ENCODE measurements at regions not wholly inside any gene's neighbourhood (a gene's known extent, or its start where the extent isn't known, plus 50 kb on each side); places are given as distances from the start of the nearest gene placed in this dataset.

DNA sequence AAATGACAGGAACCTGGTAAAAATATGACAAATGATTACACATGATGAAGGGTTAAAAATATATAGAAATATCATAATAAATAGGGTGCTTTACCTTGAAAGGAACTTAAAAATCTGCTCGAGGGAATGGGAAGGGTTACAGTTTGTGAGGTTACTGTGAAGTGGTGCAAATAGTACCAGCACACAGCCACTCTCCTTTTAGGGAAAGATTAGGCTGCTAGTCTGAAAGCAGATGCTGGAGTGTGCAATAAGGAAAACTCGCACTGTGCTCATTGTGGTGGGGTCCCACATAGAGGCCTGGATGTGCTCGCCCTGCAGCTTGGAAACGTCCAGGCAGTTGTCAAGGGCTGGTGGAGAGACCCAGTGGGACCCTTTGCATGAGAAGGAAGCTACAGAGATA is 145.9 kb upstream of the TBX20 start:
- BruUV-seq (replicated peaks) = no TSS peak
- no peaks in the 10 kb centered on the region for H3K36me3 ChIP-seq (ENCODE audit: control insufficient read depth, insufficient read depth, low read length)
- no peak overlapping the region for H2BK120ac ChIP-seq (ENCODE audit: low read depth, low read length)
- H3K56ac ChIP-seq (ENCODE audit: extremely low read depth, insufficient read depth, low read length) = no peak overlapping the region
- H4K8ac ChIP-seq (ENCODE audit: low read depth in 2 of 2, low read length in 2 of 2) = no peak overlapping the region
- no peak overlapping the region for H4K91ac ChIP-seq (ENCODE audit: insufficient read depth, low read depth, low read length)
- ATAC-seq (ENCODE audit: low read depth) (no peak), DNase-seq (no peak)
- no peak overlapping the region for H3K9ac ChIP-seq (ENCODE audit: low read depth, low read length)
- H3K23ac ChIP-seq (ENCODE audit: low read depth, low read length) = no peak overlapping the region
- ChIA-PET CTCF (no interaction called here), POLR2A (ENCODE audit: unreplicated experiment) (no interaction called here)
- no peak overlapping the region for H3K27ac ChIP-seq (ENCODE audit: insufficient read depth, low read length)
- no peak overlapping the region for H3K4me2 ChIP-seq (ENCODE audit: low read depth, low read length)
- H3K14ac ChIP-seq (replicated peaks; ENCODE audit: low read depth, low read length) = no peak overlapping the region
- dilution Hi-C loops (cut with HindIII; ENCODE audit: low sequenced_read_pairs, unreplicated experiment) = no loop called here
- H3K4me1 ChIP-seq (ENCODE audit: control insufficient read depth, insufficient read depth, low read length) = no peaks in the 10 kb centered on the region
- H3K9me3 ChIP-seq (ENCODE audit: control insufficient read depth, insufficient read depth, low read length) = no peaks in the 10 kb centered on the region
- WGBS, 2 experiments (ENCODE audit: extremely low coverage in 2 of 2, insufficient read length in 1 of 2) = no CpG with 5 or more reads among the region's 4 CpGs
- H2AFZ ChIP-seq (replicated peaks; ENCODE audit: low read length, poor library complexity) = no peak overlapping the region
- no peak overlapping the region for H4K5ac ChIP-seq (ENCODE audit: low read depth, low read length)
- no peak overlapping the region for H3K4me3 ChIP-seq (ENCODE audit: insufficient read depth, low read depth, low read length)
- intact Hi-C loops (cut with micrococcal nuclease) = loop anchor here (10.0 kb wide), 1 partner anchor 135 kb away; no protein-coding TSS in a partner anchor
- H3K4ac ChIP-seq (ENCODE audit: low read depth, low read length) = no peak overlapping the region
- no peaks in the 10 kb centered on the region for H3K9me1 ChIP-seq (ENCODE audit: insufficient read depth, low read length)
- no peak overlapping the region for H2BK5ac ChIP-seq (ENCODE audit: low read depth, low read length, poor library complexity, severe bottlenecking)
- no peaks in the 10 kb centered on the region for H3K79me1 ChIP-seq (ENCODE audit: low read depth in 1 of 2, low read length in 2 of 2)
- H2BK15ac ChIP-seq (ENCODE audit: low read depth, low read length) = no peak overlapping the region
- no peak overlapping the region for H2BK20ac ChIP-seq (ENCODE audit: low read depth, low read length)
- H2AK5ac ChIP-seq (ENCODE audit: low read depth, low read length) = no peak overlapping the region
- in situ Hi-C loops (cut with MboI; ENCODE audit: low sequenced_read_pairs) = no loop called here
- no peaks in the 10 kb centered on the region for H3K27me3 ChIP-seq (ENCODE audit: control insufficient read depth, insufficient read depth, low read length)
- no peaks in the 10 kb centered on the region for H4K20me1 ChIP-seq (ENCODE audit: insufficient read depth, low read length)
- H3K18ac ChIP-seq (ENCODE audit: low read depth, low read length) = no peak overlapping the region
- TF ChIP-seq MAZ (IDR thresholded peaks at IDR 0.05; ENCODE audit: borderline replicate concordance, low read depth, low read length) (no peak), MXI1 (IDR thresholded peaks at IDR 0.05; ENCODE audit: borderline replicate concordance, low read depth, low read length) (no peak), MAFK (IDR thresholded peaks at IDR 0.05; ENCODE audit: low read depth, low read length) (no peak), USF2 (IDR thresholded peaks at IDR 0.05; ENCODE audit: low read depth, low read length) (no peak), RAD21 (IDR thresholded peaks at IDR 0.05; ENCODE audit: low read length) (no peak), FOS (IDR thresholded peaks at IDR 0.05; ENCODE audit: low read depth, low read length) (no peak), CHD1 (IDR thresholded peaks at IDR 0.05; ENCODE audit: low read depth, low read length) (no peak), POLR2A (IDR thresholded peaks at IDR 0.05; ENCODE audit: low read depth, low read length) (no peak), SMC3 (IDR thresholded peaks at IDR 0.05; ENCODE audit: low read depth, low read length) (no peak), CTCF (conservative IDR thresholded peaks at IDR 0.05; ENCODE audit: low read depth, low read length) (no peak)
- no peak overlapping the region for H2AK9ac ChIP-seq (replicated peaks; ENCODE audit: low read depth, low read length, poor library complexity)

All from IMR-90 (cell line).